Glutamatergic neuron (in vitro differentiated cells): ENCODE measurements at regions not wholly inside any gene's neighbourhood (a gene's known extent, or its start where the extent isn't known, plus 50 kb on each side); places are given as distances from the start of the nearest gene placed in this dataset.

Experiments
- DNase-seq: peaks from one replicate; pipeline ENCODE4 v3.0.0; 2022
- H3K27ac Mint-ChIP-seq: one replicate; pipeline ENCODE4 v1.8.0; 2020; ENCODE audit warnings: mild to moderate bottlenecking, mixed read lengths, inconsistent platforms; ENCODE audit not compliant: unreplicated experiment
- H3K27me3 Mint-ChIP-seq: one replicate; pipeline ENCODE4 v1.8.0; 2020; ENCODE audit warnings: mild to moderate bottlenecking, moderate library complexity, mixed read lengths, inconsistent platforms; ENCODE audit not compliant: unreplicated experiment
- H3K36me3 Mint-ChIP-seq: one replicate; pipeline ENCODE4 v1.8.0; 2020; ENCODE audit warnings: mild to moderate bottlenecking, mixed read lengths, inconsistent platforms; ENCODE audit not compliant: unreplicated experiment
- H3K4me1 Mint-ChIP-seq: one replicate; pipeline ENCODE4 v1.8.0; 2020; ENCODE audit warnings: mild to moderate bottlenecking, low read depth, mixed read lengths, inconsistent platforms; ENCODE audit not compliant: unreplicated experiment
- H3K4me3 Mint-ChIP-seq: one replicate; pipeline ENCODE4 v1.8.0; 2020; ENCODE audit warnings: mild to moderate bottlenecking, mixed read lengths, inconsistent platforms; ENCODE audit not compliant: unreplicated experiment
- H3K9me3 Mint-ChIP-seq: one replicate; pipeline ENCODE4 v1.8.0; 2020; ENCODE audit warnings: mild to moderate bottlenecking, moderate library complexity, mixed read lengths, inconsistent platforms; ENCODE audit not compliant: unreplicated experiment
- TF ChIP-seq, protein P1 (sequence below): fragments of 200-600 bp; sonication (generic); IDR thresholded peaks from one replicate; pipeline ENCODE4 v1.5.0; 2021; ENCODE audit not compliant: partially characterized antibody, unreplicated experiment

DNA sequence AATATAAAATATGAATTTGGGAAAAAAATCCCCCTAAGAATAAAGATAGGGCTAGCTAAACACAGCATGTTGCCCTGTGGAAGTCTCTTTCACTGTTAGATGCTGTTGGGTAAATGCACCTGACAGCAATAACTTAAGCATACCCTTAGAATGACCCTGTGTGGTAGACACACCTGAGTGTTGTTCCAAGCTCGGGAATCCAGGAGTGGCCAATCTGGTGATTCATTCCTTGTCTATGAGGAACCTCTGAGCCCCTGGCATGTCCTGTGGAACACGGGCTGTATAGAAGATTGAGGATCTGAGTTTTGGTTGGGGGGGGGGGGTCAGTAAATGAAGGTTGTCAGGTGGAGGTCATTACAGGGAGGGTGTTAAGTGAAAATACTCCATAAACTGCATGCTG lies 730.0 kb upstream of the IGFBP3 start:
- Mint-ChIP-seq H3K4me1 (no peaks in the 10 kb centered on the region), H3K9me3 (no peaks in the 10 kb centered on the region), H3K4me3 (no peak overlapping the region), H3K27me3 (no peaks in the 10 kb centered on the region), H3K27ac (no peak overlapping the region), H3K36me3 (peaks cover 5% of the 10 kb centered on the region)
- TF ChIP-seq, protein P1, sequence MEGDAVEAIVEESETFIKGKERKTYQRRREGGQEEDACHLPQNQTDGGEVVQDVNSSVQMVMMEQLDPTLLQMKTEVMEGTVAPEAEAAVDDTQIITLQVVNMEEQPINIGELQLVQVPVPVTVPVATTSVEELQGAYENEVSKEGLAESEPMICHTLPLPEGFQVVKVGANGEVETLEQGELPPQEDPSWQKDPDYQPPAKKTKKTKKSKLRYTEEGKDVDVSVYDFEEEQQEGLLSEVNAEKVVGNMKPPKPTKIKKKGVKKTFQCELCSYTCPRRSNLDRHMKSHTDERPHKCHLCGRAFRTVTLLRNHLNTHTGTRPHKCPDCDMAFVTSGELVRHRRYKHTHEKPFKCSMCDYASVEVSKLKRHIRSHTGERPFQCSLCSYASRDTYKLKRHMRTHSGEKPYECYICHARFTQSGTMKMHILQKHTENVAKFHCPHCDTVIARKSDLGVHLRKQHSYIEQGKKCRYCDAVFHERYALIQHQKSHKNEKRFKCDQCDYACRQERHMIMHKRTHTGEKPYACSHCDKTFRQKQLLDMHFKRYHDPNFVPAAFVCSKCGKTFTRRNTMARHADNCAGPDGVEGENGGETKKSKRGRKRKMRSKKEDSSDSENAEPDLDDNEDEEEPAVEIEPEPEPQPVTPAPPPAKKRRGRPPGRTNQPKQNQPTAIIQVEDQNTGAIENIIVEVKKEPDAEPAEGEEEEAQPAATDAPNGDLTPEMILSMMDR, result no peak
- no peak for DNase-seq

GRCh38 chr7:46649876-46650275 lies 728.8 kb upstream of the IGFBP3 start:
- peaks cover 5% of the 10 kb centered on the region for H3K36me3 Mint-ChIP-seq
- no peak for DNase-seq

DNA sequence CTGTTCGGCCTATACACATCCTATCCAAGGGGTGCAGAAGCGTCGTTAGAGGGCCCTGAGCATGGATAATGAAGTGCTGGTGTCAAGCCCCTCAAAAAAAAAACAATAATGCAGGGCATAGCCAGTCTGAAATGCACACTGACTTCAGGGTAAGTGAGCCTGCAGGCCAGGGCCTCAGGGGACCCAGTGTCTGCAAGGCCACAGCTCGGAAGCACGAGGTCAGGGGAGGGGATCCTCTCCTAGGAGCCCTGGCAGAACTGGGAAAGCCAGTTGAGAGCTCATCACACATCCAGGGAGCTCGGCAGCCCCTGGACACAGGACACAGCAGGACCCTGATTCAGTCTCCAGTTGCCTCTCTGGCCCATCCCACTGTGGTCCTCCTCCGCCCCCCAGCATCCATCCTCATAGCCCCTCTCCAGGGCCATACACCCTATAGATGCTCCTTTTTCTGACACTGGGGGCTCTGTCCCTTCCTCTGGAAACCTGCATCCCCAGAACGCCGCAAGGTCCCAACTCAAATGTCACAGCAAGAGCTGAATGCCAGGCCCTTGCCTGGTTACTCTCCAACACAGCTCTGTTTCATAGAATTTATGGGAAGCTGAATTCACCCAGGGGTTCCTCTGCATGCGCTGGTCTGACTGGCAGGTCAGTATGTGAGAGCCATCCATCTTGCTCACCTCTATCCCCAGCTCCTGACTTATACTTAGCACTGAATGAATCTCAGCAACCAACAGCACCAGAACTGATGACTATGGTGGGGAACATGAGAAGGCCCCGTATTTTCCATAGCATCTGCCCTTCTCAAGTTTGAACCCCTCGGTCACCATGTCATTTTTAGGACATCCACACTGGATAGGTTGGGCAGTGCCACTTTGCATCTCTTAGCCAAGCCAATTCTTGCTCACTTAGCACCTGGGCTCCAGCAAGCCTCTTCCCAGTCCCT lies 717.0 kb upstream of the IGFBP3 start:
- Mint-ChIP-seq H3K4me3 (no peak overlapping the region), H3K27me3 (no peaks in the 10 kb centered on the region), H3K27ac (no peak overlapping the region), H3K9me3 (no peaks in the 10 kb centered on the region), H3K36me3 (no peaks in the 10 kb centered on the region), H3K4me1 (peaks cover 5% of the 10 kb centered on the region)
- DNase-seq, result peak; percentile 63
- TF ChIP-seq, protein P1, result no peak

More at GRCh38 chr7:46649876-46650275, 728.8 kb upstream of the IGFBP3 start:
- no peaks in the 10 kb centered on the region for H3K9me3 Mint-ChIP-seq
- H3K4me1 Mint-ChIP-seq, result no peaks in the 10 kb centered on the region
- H3K27me3 Mint-ChIP-seq, result peaks cover 2% of the 10 kb centered on the region
- TF ChIP-seq, protein P1, result no peak
- H3K4me3 Mint-ChIP-seq, result no peak overlapping the region
- H3K27ac Mint-ChIP-seq, result no peak overlapping the region

- peaks cover 5% of the 10 kb centered on the region for H3K4me1 Mint-ChIP-seq
- H3K36me3 Mint-ChIP-seq, result no peaks in the 10 kb centered on the region
- H3K27ac Mint-ChIP-seq, result no peak overlapping the region
- H3K27me3 Mint-ChIP-seq, result no peaks in the 10 kb centered on the region
- DNase-seq, result no peak
- H3K9me3 Mint-ChIP-seq, result no peaks in the 10 kb centered on the region
- TF ChIP-seq, protein P1, result no peak
- H3K4me3 Mint-ChIP-seq, result no peak overlapping the region
Measured at GRCh38 chr7:46636022-46636421, 715.0 kb upstream of the IGFBP3 start.

- H3K27ac Mint-ChIP-seq, result no peak overlapping the region
- TF ChIP-seq, protein P1, result no peak
- no peaks in the 10 kb centered on the region for H3K36me3 Mint-ChIP-seq
- no peaks in the 10 kb centered on the region for H3K27me3 Mint-ChIP-seq
- H3K9me3 Mint-ChIP-seq, result peaks cover 3% of the 10 kb centered on the region
- DNase-seq, result no peak
- peaks cover 14% of the 10 kb centered on the region for H3K4me1 Mint-ChIP-seq
- no peak overlapping the region for H3K4me3 Mint-ChIP-seq
Measured at GRCh38 chr7:46633630-46634240, 712.7 kb upstream of the IGFBP3 start.
